ENCODE measurements at regions not wholly inside any gene's neighbourhood (a gene's known extent, or its start where the extent isn't known, plus 50 kb on each side); places are given as distances from the start of the nearest gene placed in this dataset.

GRCh38 chr2:78861546-78861945 lies 164.0 kb upstream of the REG3G start:
- intact Hi-C loops (cut with DNase I): no loop called here
- TF ChIP-seq POLR2AphosphoS5 (IDR thresholded peaks at IDR 0.05; ENCODE audit: insufficient read depth in 1 of 2, low read depth in 1 of 2) (no peak), CTCF (IDR thresholded peaks at IDR 0.05) (no peak), POLR2A (IDR thresholded peaks at IDR 0.05) (no peak)
- Histone ChIP-seq H3K27ac (no peak overlapping the region), H3K27me3 (no peaks in the 10 kb centered on the region), H3K36me3 (no peaks in the 10 kb centered on the region), H3K9me3 (no peaks in the 10 kb centered on the region), H3K4me1 (no peaks in the 10 kb centered on the region), H3K4me3 (no peak overlapping the region)
- no peak for DNase-seq (ENCODE audit: extremely low spot score in 2 of 2)

GRCh38 chr2:78864205-78864604 lies 161.3 kb upstream of the REG3G start:
- Histone ChIP-seq H3K27ac (no peak overlapping the region), H3K36me3 (no peaks in the 10 kb centered on the region), H3K4me3 (no peak overlapping the region), H3K27me3 (no peaks in the 10 kb centered on the region), H3K4me1 (no peaks in the 10 kb centered on the region), H3K9me3 (no peaks in the 10 kb centered on the region)
- no peak for DNase-seq (ENCODE audit: extremely low spot score in 2 of 2)
- no peak for TF ChIP-seq POLR2A (IDR thresholded peaks at IDR 0.05)
- no peak for TF ChIP-seq POLR2AphosphoS5 (IDR thresholded peaks at IDR 0.05; ENCODE audit: insufficient read depth in 1 of 2, low read depth in 1 of 2)
- no peak for TF ChIP-seq CTCF (IDR thresholded peaks at IDR 0.05)
- intact Hi-C loops (cut with DNase I): no loop called here

GRCh38 chr2:78865667-78866066 lies 159.8 kb upstream of the REG3G start:
- H3K36me3 ChIP-seq: no peaks in the 10 kb centered on the region
- no peak for DNase-seq (ENCODE audit: extremely low spot score in 2 of 2)
- no peak for TF ChIP-seq CTCF (IDR thresholded peaks at IDR 0.05)
- no peak for TF ChIP-seq POLR2AphosphoS5 (IDR thresholded peaks at IDR 0.05; ENCODE audit: insufficient read depth in 1 of 2, low read depth in 1 of 2)
- no peak for TF ChIP-seq POLR2A (IDR thresholded peaks at IDR 0.05)

GRCh38 chr2:78870343-78870967 lies 155.0 kb upstream of the REG3G start:
- Histone ChIP-seq H3K4me1 (no peaks in the 10 kb centered on the region), H3K27ac (no peak overlapping the region), H3K4me3 (no peak overlapping the region), H3K36me3 (no peaks in the 10 kb centered on the region), H3K9me3 (no peaks in the 10 kb centered on the region), H3K27me3 (no peaks in the 10 kb centered on the region)
- no peak for DNase-seq (ENCODE audit: extremely low spot score in 2 of 2)
- intact Hi-C loops (cut with DNase I): no loop called here
- no peak for TF ChIP-seq POLR2AphosphoS5 (IDR thresholded peaks at IDR 0.05; ENCODE audit: insufficient read depth in 1 of 2, low read depth in 1 of 2)
- no peak for TF ChIP-seq CTCF (IDR thresholded peaks at IDR 0.05)
- no peak for TF ChIP-seq POLR2A (IDR thresholded peaks at IDR 0.05)

More at GRCh38 chr2:78865667-78866066, 159.8 kb upstream of the REG3G start:
- Histone ChIP-seq H3K4me1 (no peaks in the 10 kb centered on the region), H3K27me3 (no peaks in the 10 kb centered on the region), H3K27ac (no peak overlapping the region), H3K9me3 (no peaks in the 10 kb centered on the region), H3K4me3 (no peak overlapping the region)
- intact Hi-C loops (cut with DNase I): no loop called here

GRCh38 chr2:78873526-78873925 lies 152.0 kb upstream of the REG3G start:
- intact Hi-C loops (cut with DNase I): no loop called here
- DNase-seq (ENCODE audit: extremely low spot score in 2 of 2): no peak
- Histone ChIP-seq H3K9me3 (no peaks in the 10 kb centered on the region), H3K36me3 (no peaks in the 10 kb centered on the region), H3K27me3 (no peaks in the 10 kb centered on the region), H3K4me3 (no peak overlapping the region), H3K4me1 (no peaks in the 10 kb centered on the region), H3K27ac (no peak overlapping the region)
- TF ChIP-seq CTCF (IDR thresholded peaks at IDR 0.05): no peak
- TF ChIP-seq POLR2A (IDR thresholded peaks at IDR 0.05): no peak
- TF ChIP-seq POLR2AphosphoS5 (IDR thresholded peaks at IDR 0.05; ENCODE audit: insufficient read depth in 1 of 2, low read depth in 1 of 2): no peak

Measured in vagina (tissue), 2 donors.